ENCODE measurements at regions not wholly inside any gene's neighbourhood (a gene's known extent, or its start where the extent isn't known, plus 50 kb on each side); places are given as distances from the start of the nearest gene placed in this dataset.
A peak's percentile ranks its signal among the peaks of the same experiment; 100 is the strongest.

DNA sequence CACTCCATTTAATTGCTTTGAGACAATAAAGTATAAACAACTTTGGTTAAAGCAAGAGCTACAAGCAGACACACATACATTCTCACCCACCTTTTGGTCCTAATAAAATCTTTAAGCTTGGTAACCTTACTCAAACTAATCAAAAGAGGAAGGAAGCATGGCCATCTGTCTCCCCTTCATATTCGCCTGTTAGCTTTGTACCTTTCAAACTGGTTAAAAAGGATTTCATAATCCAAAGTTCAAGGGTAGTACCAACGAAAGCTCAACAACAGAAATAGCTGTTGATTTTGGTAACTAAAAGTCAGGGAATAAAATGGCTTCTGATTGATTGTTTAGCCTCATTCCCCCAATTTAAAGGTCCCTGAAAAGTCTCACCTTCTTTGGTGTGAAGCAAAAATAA lies 456.9 kb downstream of the BCAT1 start:
- no peak for DNase-seq (ENCODE audit: low read depth, low spot score)
- TF ChIP-seq CTCF (IDR thresholded peaks at IDR 0.05; ENCODE audit: low read depth, low read length): no peak
- no peak overlapping the region for H3K4me3 ChIP-seq (ENCODE audit: low read depth, low read length)
- in situ Hi-C loops (cut with HindIII; ENCODE audit: low sequenced_read_pairs): no loop called here

- H3K4me3 ChIP-seq (ENCODE audit: low read depth, low read length): no peak overlapping the region
- no peak for DNase-seq (ENCODE audit: low read depth, low spot score)
- no peak for TF ChIP-seq CTCF (IDR thresholded peaks at IDR 0.05; ENCODE audit: low read depth, low read length)
- in situ Hi-C loops (cut with HindIII; ENCODE audit: low sequenced_read_pairs): no loop called here
Measured at GRCh38 chr12:24489939-24490338, 459.0 kb downstream of the BCAT1 start.

DNA sequence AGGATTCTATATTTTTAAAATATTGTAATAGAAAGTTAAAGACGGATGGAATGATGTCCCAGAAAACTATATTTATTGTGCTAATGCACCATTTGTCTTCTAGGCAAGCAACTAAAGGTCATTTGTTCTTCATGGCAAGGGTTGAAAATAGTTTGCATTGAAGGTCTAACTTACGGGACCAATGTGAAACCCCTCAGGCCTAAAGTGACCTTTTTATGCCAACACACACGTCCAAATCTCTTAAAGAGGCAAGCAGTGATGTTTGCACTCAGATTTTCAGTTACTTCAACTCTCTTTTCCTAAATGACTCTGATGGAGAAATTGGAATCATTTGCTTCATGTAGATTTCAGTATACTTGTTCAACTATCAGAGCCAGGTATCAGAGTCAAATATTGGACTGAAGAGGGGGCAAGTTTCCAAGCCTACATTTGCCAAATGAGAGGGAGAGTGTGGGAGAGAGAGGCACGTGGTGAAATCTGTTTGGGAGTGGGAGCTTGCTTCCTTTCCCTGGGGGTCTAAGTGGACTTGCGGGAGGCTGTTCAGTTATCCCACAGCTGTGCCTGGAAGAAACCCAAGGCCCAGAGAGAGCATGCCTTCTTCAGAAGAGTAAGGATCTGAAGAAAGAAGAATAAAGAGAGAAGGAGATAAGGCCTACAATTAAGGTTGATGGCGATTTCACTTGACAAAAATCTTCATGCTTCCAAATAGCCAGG lies 459.8 kb downstream of the BCAT1 start:
- no peak for DNase-seq (ENCODE audit: low read depth, low spot score)
- in situ Hi-C loops (cut with HindIII; ENCODE audit: low sequenced_read_pairs): no loop called here

DNA sequence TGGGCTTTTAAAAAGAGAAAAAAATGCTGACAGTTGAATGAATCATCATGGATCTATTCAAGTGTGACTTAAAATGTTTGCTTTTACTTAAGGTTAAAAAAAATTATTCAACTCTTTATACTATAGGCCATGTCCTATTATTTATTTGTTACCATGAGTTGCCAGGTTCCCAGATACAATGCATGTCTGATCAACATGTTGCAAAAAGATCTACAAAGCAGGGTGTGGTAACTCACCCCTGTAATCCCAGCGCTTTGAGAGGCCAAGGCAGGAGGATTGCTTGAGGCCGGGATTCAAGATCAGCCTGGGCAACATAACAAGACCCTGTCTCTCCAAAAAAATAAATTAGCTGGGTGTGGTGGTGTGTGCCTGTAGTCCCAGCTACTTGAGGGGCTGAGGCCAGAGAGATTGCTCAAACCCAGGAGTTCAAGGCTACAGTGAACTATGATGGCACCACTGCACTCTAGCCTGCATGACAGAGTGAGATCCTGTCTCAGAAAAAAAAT lies 460.8 kb downstream of the BCAT1 start:
- in situ Hi-C loops (cut with HindIII; ENCODE audit: low sequenced_read_pairs): no loop called here
- DNase-seq (ENCODE audit: low read depth, low spot score): peak; percentile 48

More for the DNA sequence above, 459.8 kb downstream of the BCAT1 start:
- H3K4me3 ChIP-seq (ENCODE audit: low read depth, low read length): no peak overlapping the region
- TF ChIP-seq CTCF (IDR thresholded peaks at IDR 0.05; ENCODE audit: low read depth, low read length): no peak

DNA sequence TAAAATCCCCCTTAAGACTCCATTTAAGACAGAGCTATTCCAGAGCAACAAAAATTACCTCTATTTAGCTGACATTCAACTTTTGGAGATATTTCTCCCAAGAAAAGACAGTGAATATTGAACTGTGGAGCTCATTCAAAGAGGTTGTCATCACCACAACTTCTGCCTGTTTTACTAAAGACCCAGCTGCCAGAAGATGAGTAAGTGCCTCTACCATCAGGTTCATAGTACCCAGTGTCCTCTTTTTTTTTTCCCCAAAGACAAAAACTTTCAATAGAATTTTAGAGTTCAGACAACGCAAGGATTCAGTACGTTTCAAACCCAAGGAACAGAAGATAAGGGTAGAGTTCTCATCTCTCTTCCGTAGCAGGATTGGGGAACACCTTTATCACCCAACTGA lies 461.3 kb downstream of the BCAT1 start:
- no peak for TF ChIP-seq CTCF (IDR thresholded peaks at IDR 0.05; ENCODE audit: low read depth, low read length)
- no peak overlapping the region for H3K4me3 ChIP-seq (ENCODE audit: low read depth, low read length)
- in situ Hi-C loops (cut with HindIII; ENCODE audit: low sequenced_read_pairs): no loop called here
- peak; percentile 17 for DNase-seq (ENCODE audit: low read depth, low spot score)

More for the DNA sequence above, 460.8 kb downstream of the BCAT1 start:
- H3K4me3 ChIP-seq (ENCODE audit: low read depth, low read length): no peak overlapping the region
- TF ChIP-seq CTCF (IDR thresholded peaks at IDR 0.05; ENCODE audit: low read depth, low read length): no peak

DNA sequence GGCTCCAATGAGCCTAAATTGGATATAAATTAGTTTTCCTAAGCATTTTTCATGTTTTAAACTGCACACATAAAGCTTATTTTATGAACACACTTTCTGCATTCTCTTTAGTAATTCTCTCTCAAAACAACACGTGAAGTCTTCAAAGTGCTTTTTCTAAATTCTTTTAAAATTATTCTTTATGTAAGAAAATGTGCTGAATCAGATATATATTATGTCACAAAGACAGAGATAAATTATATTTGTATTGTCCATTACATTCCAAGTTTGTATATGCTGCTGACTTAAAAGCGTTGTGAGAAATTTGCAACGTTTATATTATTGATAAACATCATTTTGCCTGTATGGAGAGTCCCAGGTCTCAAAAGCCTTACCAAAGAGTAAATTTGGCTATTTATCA lies 465.2 kb downstream of the BCAT1 start:
- in situ Hi-C loops (cut with HindIII; ENCODE audit: low sequenced_read_pairs): no loop called here
- H3K4me3 ChIP-seq (ENCODE audit: low read depth, low read length): no peak overlapping the region
- DNase-seq (ENCODE audit: low read depth, low spot score): no peak
- TF ChIP-seq CTCF (IDR thresholded peaks at IDR 0.05; ENCODE audit: low read depth, low read length): no peak

Data from astrocyte of the spinal cord (primary cell).